Ishikawa (cell line): ENCODE measurements at regions not wholly inside any gene's neighbourhood (a gene's known extent, or its start where the extent isn't known, plus 50 kb on each side); places are given as distances from the start of the nearest gene placed in this dataset.

ENCODE experiments used
- EP300 ChIP-seq: IDR thresholded peaks from 2 replicates; pipeline ENCODE4 v1.6.1; 2012; ENCODE audit warnings: borderline replicate concordance
- TAF1 ChIP-seq: IDR thresholded peaks from 2 replicates; pipeline ENCODE4 v1.6.1; 2012; ENCODE audit warnings: low read depth, mild to moderate bottlenecking

DNA sequence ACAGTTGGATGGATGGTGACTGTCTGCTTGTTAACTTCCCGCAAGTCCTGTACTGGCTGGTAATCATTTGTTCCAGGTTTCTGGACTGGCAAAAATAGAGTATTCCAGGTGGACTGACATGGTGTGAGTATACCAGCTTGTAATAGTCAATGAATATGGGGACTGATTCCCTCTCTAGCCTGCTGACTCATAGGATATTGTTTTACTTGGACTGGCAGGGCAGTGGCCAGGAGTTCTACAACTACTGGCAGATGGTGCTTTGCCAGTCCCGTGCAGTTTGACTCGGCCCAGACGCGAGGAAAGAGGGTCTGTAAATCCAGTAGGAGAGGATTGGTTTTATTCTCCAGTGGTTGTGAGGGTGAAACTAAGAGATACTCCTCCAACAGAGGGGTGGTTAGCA is 78.0 kb downstream of the PRR15 start:
- TF ChIP-seq EP300 (no peak), TAF1 (no peak)
